H1 (cell line): ENCODE measurements at regions not wholly inside any gene's neighbourhood (a gene's known extent, or its start where the extent isn't known, plus 50 kb on each side); places are given as distances from the start of the nearest gene placed in this dataset.

Source experiments
- CTCF ChIA-PET: fragments of 300-600 bp; sonication (Branson Sonifier 250); formaldehyde crosslinking; loops from one replicate; lab custom pipeline; 2021; ENCODE audit not compliant: partially characterized antibody; lab: Charles Lee
- POLR2A ChIA-PET: fragments of 300-600 bp; sonication (Branson Sonifier 250); formaldehyde crosslinking; loops from one replicate; lab custom pipeline; 2021; ENCODE audit warnings: inconsistent platforms; ENCODE audit not compliant: partially characterized antibody; lab: Charles Lee
- DNase-seq, 2 experiments: peaks; one replicate each; pipeline versions ENCODE4 v3.0.0 to v3.0.0-alpha.2; 2010 to 2022; ENCODE audit warnings: low spot score in 2 of 2, low read depth in 1 of 2, mixed read lengths in 1 of 2
- FAIRE-seq: peaks from 2 replicates; lab custom pipeline; 2011; peaks lifted over from hg19 to GRCh38; lab: Jason Lieb, UNC
- H2AFZ ChIP-seq: 2 replicates; pipeline ENCODE4 v1.8.1; 2012; ENCODE audit warnings: low read length, inconsistent platforms
- H2AK5ac ChIP-seq: 2 replicates; pipeline ENCODE4 v1.6.1; 2013; ENCODE audit warnings: low read depth, low read length
- H2BK120ac ChIP-seq: replicated peaks from 2 replicates; pipeline ENCODE3; 2013; ENCODE audit warnings: low read depth, low read length, inconsistent platforms
- H2BK12ac ChIP-seq: 2 replicates; pipeline ENCODE4 v1.6.1; 2013; ENCODE audit warnings: low read depth, low read length
- H2BK15ac ChIP-seq: 2 replicates; pipeline ENCODE4 v1.6.1; 2013; ENCODE audit warnings: low read length
- H2BK20ac ChIP-seq: 2 replicates; pipeline ENCODE4 v1.6.1; 2013; ENCODE audit warnings: low read length
- H2BK5ac ChIP-seq: 2 replicates; pipeline ENCODE4 v1.6.1; 2013; ENCODE audit warnings: low read depth, low read length
- H3K14ac ChIP-seq: 2 replicates; pipeline ENCODE4 v1.6.1; 2013; ENCODE audit warnings: inconsistent platforms; ENCODE audit not compliant: insufficient read length
- H3K18ac ChIP-seq: 2 replicates; pipeline ENCODE4 v1.6.1; 2013; ENCODE audit warnings: low read length; ENCODE audit errors: extremely low read depth
- H3K23ac ChIP-seq: 2 replicates; pipeline ENCODE4 v1.6.1; 2013; ENCODE audit warnings: inconsistent platforms; ENCODE audit not compliant: insufficient read length
- H3K23me2 ChIP-seq: 2 replicates; pipeline ENCODE4 v1.6.1; 2013; ENCODE audit warnings: low read depth, low read length
- H3K27ac ChIP-seq: 2 replicates; pipeline ENCODE4 v1.6.1; 2011; ENCODE audit warnings: low read depth, low read length, inconsistent platforms
- H3K27me3 ChIP-seq, 4 experiments: replicated peaks in 1 of 4; 1 replicate in 1 of 4; 2 replicates in 3 of 4; pipeline versions ENCODE4 v1.6.1 to v1.8.1; 2011 to 2013; ENCODE audit warnings: low read length in 3 of 4, mild to moderate bottlenecking in 3 of 4, inconsistent platforms in 2 of 4, mixed read lengths in 2 of 4, moderate library complexity in 1 of 4; ENCODE audit not compliant: control insufficient read depth in 3 of 4, insufficient read depth in 3 of 4; ENCODE audit errors: extremely low read depth in 1 of 4
- H3K36me3 ChIP-seq, 4 experiments: 2 replicates each; pipeline versions ENCODE4 v1.6.1 to v1.8.1; 2011 to 2013; ENCODE audit warnings: mild to moderate bottlenecking in 4 of 4, low read length in 3 of 4, moderate library complexity in 2 of 4, control low read depth in 1 of 4, inconsistent platforms in 1 of 4; ENCODE audit not compliant: insufficient read depth in 4 of 4, control insufficient read depth in 2 of 4
- H3K4ac ChIP-seq: replicated peaks from 2 replicates; pipeline ENCODE3; 2013; ENCODE audit warnings: low read length, low read depth, mixed read lengths, inconsistent platforms; ENCODE audit not compliant: insufficient read length
- H3K4me1 ChIP-seq, 4 experiments: replicated peaks in 1 of 4; 1 replicate in 1 of 4; 2 replicates in 3 of 4; pipeline versions ENCODE4 v1.6.1 to v1.8.1; 2011 to 2013; ENCODE audit warnings: low read length in 3 of 4, inconsistent platforms in 2 of 4, mixed read lengths in 1 of 4; ENCODE audit not compliant: insufficient read depth in 4 of 4, control insufficient read depth in 3 of 4
- H3K4me2 ChIP-seq, 2 experiments: 2 replicates each; pipeline versions ENCODE4 v1.6.1 to v1.8.1; 2011 to 2013; ENCODE audit warnings: low read depth in 2 of 2, low read length in 2 of 2, control low read depth in 1 of 2, inconsistent platforms in 1 of 2, mild to moderate bottlenecking in 1 of 2; ENCODE audit not compliant: insufficient read depth in 1 of 2
- H3K4me3 ChIP-seq, 4 experiments: fragments of 200-600, 300-600 bp in 1 of 4; sonication (generic), shearing (Covaris generic), sonication (Bioruptor Twin) in 1 of 4; 2 replicates each; pipeline versions ENCODE4 v1.5.1 to v1.8.1; 2011 to 2016; ENCODE audit warnings: low read length in 4 of 4, low read depth in 3 of 4, control low read depth in 2 of 4, inconsistent platforms in 2 of 4, mild to moderate bottlenecking in 2 of 4, mixed read lengths in 1 of 4, moderate library complexity in 1 of 4; ENCODE audit not compliant: insufficient read depth in 2 of 4; ENCODE audit errors: extremely low read depth in 1 of 4
- H3K56ac ChIP-seq: replicated peaks from 2 replicates; pipeline ENCODE3; 2013; ENCODE audit warnings: low read depth, mild to moderate bottlenecking, mixed read lengths, low read length, inconsistent platforms; ENCODE audit not compliant: insufficient read length
- H3K79me1 ChIP-seq: 2 replicates; pipeline ENCODE4 v1.6.1; 2013; ENCODE audit warnings: low read depth, low read length, control low read depth
- H3K79me2 ChIP-seq, 2 experiments: 2 replicates each; pipeline versions ENCODE4 v1.6.1 to v1.8.1; 2012 to 2013; ENCODE audit warnings: low read length in 2 of 2, mild to moderate bottlenecking in 2 of 2, inconsistent platforms in 1 of 2; ENCODE audit not compliant: insufficient read depth in 2 of 2, control insufficient read depth in 1 of 2
- H3K9ac ChIP-seq, 4 experiments: replicated peaks in 1 of 4; 1 replicate in 1 of 4; 2 replicates in 3 of 4; pipeline versions ENCODE4 v1.6.1 to v1.8.1; 2011 to 2013; ENCODE audit warnings: low read depth in 3 of 4, low read length in 3 of 4, control low read depth in 2 of 4, mild to moderate bottlenecking in 2 of 4, moderate library complexity in 2 of 4, inconsistent platforms in 1 of 4; ENCODE audit errors: extremely low read depth in 1 of 4
- H3K9me3 ChIP-seq, 2 experiments: 2 replicates each; pipeline versions ENCODE4 v1.6.1 to v1.8.1; 2012 to 2013; ENCODE audit warnings: mild to moderate bottlenecking in 2 of 2, moderate library complexity in 2 of 2, control low read depth in 1 of 2, inconsistent platforms in 1 of 2, low read depth in 1 of 2, low read length in 1 of 2, mixed read lengths in 1 of 2; ENCODE audit not compliant: insufficient read depth in 2 of 2
- H4K20me1 ChIP-seq, 2 experiments: replicated peaks in 1 of 2; 2 replicates each; pipeline versions ENCODE3 to v1.8.1; 2011 to 2013; ENCODE audit warnings: inconsistent platforms in 2 of 2, low read length in 2 of 2, mild to moderate bottlenecking in 1 of 2; ENCODE audit not compliant: insufficient read depth in 2 of 2, control insufficient read depth in 1 of 2
- H4K5ac ChIP-seq: 2 replicates; pipeline ENCODE4 v1.6.1; 2013; ENCODE audit warnings: low read length, low read depth, mixed read lengths, inconsistent platforms; ENCODE audit not compliant: insufficient read length
- H4K8ac ChIP-seq: 2 replicates; pipeline ENCODE4 v1.8.0; 2013; ENCODE audit warnings: mild to moderate bottlenecking, moderate library complexity, low read length, inconsistent platforms; ENCODE audit not compliant: insufficient read depth; ENCODE audit errors: extremely low read depth
- H4K91ac ChIP-seq: replicated peaks from 2 replicates; pipeline ENCODE3; 2013; ENCODE audit warnings: low read length, mixed read lengths, inconsistent platforms; ENCODE audit not compliant: insufficient read length
- HDAC6 ChIP-seq: IDR thresholded peaks from one replicate; pipeline ENCODE4 v1.7.1; 2012; ENCODE audit warnings: low read depth, mild to moderate bottlenecking, inconsistent platforms, low read length, moderate library complexity
- RAD21 ChIP-seq, 2 experiments: IDR thresholded peaks in 1 of 2; conservative IDR thresholded peaks in 1 of 2; 2 replicates each; pipeline ENCODE4 v1.6.1; 2011; ENCODE audit warnings: low read depth in 2 of 2, low read length in 2 of 2, improper control_type of control experiment in 1 of 2, inconsistent platforms in 1 of 2, mild to moderate bottlenecking in 1 of 2, moderate library complexity in 1 of 2
- WGBS, 2 experiments: shearing (Covaris generic) in 1 of 2; methylation state at CpG; one replicate each; pipeline versions ENCODE4 v1.1.6 to v1.1.7; 2013 to 2015; ENCODE audit warnings: low lambda C conversion rate in 2 of 2, mixed read lengths in 2 of 2, inconsistent platforms in 1 of 2, low coverage in 1 of 2, missing lambda C conversion rate in 1 of 2; ENCODE audit not compliant: insufficient replicate concordance in 2 of 2, insufficient coverage in 1 of 2, insufficient read length in 1 of 2; ENCODE audit errors: extremely low coverage in 1 of 2, missing lambda C conversion rate in 1 of 2; 5-methylcytosine and 5-hydroxymethylcytosine counted together

DNA sequence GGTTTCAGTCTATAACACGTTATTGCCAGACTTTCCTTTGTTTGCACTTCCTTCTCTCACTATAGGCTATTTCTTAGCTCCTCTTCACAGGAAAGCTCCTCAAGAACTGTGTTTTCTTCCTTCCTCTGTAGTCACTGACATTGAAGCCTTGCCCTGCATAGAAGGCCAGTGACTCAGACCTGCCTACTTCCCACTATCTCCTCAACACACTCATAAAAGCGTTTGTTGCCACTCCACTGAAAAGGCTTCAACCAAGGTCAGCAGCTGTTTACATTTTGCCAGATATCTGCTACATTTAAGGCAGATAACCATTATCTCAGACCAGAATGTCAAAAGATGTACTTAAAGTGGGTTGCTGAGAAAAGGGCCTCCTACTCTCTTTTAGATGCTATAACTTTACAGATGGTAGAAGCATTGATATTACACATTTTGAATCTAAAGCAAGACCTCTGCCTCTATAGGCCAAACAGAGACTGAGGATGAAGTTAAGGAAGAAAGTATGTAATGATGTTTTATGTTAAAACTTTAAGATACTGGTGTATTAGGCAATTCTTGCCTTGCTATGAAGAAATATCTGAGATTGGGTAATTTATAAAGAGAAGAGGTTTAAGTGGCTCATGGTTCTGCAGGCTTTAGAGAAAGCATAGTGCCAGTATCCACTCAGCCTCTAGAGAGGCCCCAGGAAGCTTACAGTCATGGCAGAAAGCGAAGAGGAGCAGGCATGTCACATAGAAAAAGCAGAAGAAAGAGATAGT lies 233.3 kb upstream of the FLRT2 start:
- WGBS, 2 experiments = 86% methylated on average over 3 of the region's 3 CpGs; no CpG with 5 or more reads in 1 of the 2 experiments
- no peak for TF ChIP-seq HDAC6
- no peak for TF ChIP-seq RAD21 (IDR thresholded peaks at IDR 0.05 in 1 of 2, conservative IDR thresholded peaks at IDR 0.05 in 1 of 2; ENCODE audit: low read depth in 2 of 2, low read length in 2 of 2)

More for the DNA sequence above, 233.3 kb upstream of the FLRT2 start:
- Histone ChIP-seq H4K20me1 (no peaks in the 10 kb centered on the region), H3K9me3 (no peaks in the 10 kb centered on the region), H2AFZ (no peak overlapping the region), H2BK20ac (no peak overlapping the region), H2BK5ac (no peak overlapping the region), H3K56ac (no peak overlapping the region), H4K5ac (no peak overlapping the region), H3K79me2 (no peaks in the 10 kb centered on the region), H2BK120ac (no peak overlapping the region), H3K23ac (no peak overlapping the region), H3K27me3 (no peaks in the 10 kb centered on the region), H4K91ac (no peak overlapping the region), H2BK12ac (no peak overlapping the region), H2AK5ac (no peak overlapping the region), H2BK15ac (no peak overlapping the region), H3K18ac (no peak overlapping the region), H3K4ac (no peak overlapping the region), H3K4me2 (no peak overlapping the region), H3K36me3 (no peaks in the 10 kb centered on the region), H3K27ac (no peak overlapping the region), H3K79me1 (no peaks in the 10 kb centered on the region), H4K8ac (no peak overlapping the region), H3K4me3 (no peak overlapping the region), H3K14ac (no peak overlapping the region), H3K9ac (no peak overlapping the region), H3K4me1 (no peaks in the 10 kb centered on the region), H3K23me2 (peaks cover 2% of the 10 kb centered on the region; the same call in 1 of the 2 replicates)
- FAIRE-seq = no peak
- DNase-seq = no peak
- ChIA-PET CTCF (no interaction called here), POLR2A (no interaction called here)
